Neural cell (in vitro differentiated cells): ENCODE measurements at regions not wholly inside any gene's neighbourhood (a gene's known extent, or its start where the extent isn't known, plus 50 kb on each side); places are given as distances from the start of the nearest gene placed in this dataset.

Experiments
- H2AFZ ChIP-seq: fragments of 200-600, 300-800 bp; sonication (generic), shearing (Covaris generic); 2 replicates; pipeline ENCODE4 v1.6.0; 2014; ENCODE audit warnings: low read depth, mild to moderate bottlenecking, antibody characterized with exemption, low read length, moderate library complexity
- H3F3A ChIP-seq: fragments of 200-600 bp; shearing (Covaris generic); 2 replicates; pipeline ENCODE4 v1.6.1; 2016; ENCODE audit warnings: mild to moderate bottlenecking, moderate library complexity, mixed read lengths, antibody characterized with exemption, low read length; ENCODE audit not compliant: insufficient read depth, poor library complexity, severe bottlenecking
- H3K27ac ChIP-seq: fragments of 200-600, 300-800 bp; sonication (generic), shearing (Covaris generic); 2 replicates; pipeline ENCODE4 v1.5.1; 2014; ENCODE audit warnings: mild to moderate bottlenecking, low read length, moderate library complexity
- H3K27me3 ChIP-seq: fragments of 300-800, 200-600 bp; sonication (generic), shearing (Covaris generic); 2 replicates; pipeline ENCODE4 v1.6.0; 2014; ENCODE audit warnings: mild to moderate bottlenecking, low read depth, low read length, moderate library complexity; ENCODE audit not compliant: insufficient read depth
- H3K36me3 ChIP-seq: fragments of 300-800, 200-600 bp; sonication (generic), shearing (Covaris generic); 2 replicates; pipeline ENCODE4 v1.5.1; 2014; ENCODE audit warnings: mild to moderate bottlenecking, antibody characterized with exemption, low read length, moderate library complexity; ENCODE audit not compliant: insufficient read depth
- H3K4me2 ChIP-seq: fragments of 300-800, 200-600 bp; sonication (generic), shearing (Covaris generic); 2 replicates; pipeline ENCODE4 v1.6.0; 2014; ENCODE audit warnings: mild to moderate bottlenecking, low read length
- H3K4me3 ChIP-seq: fragments of 300-800, 200-600 bp; sonication (generic), shearing (Covaris generic); 2 replicates; pipeline ENCODE4 v1.5.1; 2014; ENCODE audit warnings: mild to moderate bottlenecking, low read length, moderate library complexity
- H3K79me2 ChIP-seq: fragments of 200-600 bp; shearing (Covaris generic); replicated peaks from 2 replicates; pipeline ENCODE4 v1.6.0; 2014; ENCODE audit warnings: mild to moderate bottlenecking, low read length, moderate library complexity; ENCODE audit not compliant: insufficient read depth
- H3K9ac ChIP-seq: fragments of 300-800, 200-600 bp; sonication (generic), shearing (Covaris generic); 2 replicates; pipeline ENCODE4 v1.6.1; 2016; ENCODE audit warnings: mild to moderate bottlenecking, low read length, mixed read lengths
- H3K9me2 ChIP-seq: fragments of 200-600 bp; shearing (Covaris generic); 2 replicates; pipeline ENCODE4 v1.6.1; 2016; ENCODE audit warnings: mild to moderate bottlenecking, low read length, mixed read lengths; ENCODE audit not compliant: insufficient read depth
- H3K9me3 ChIP-seq: fragments of 200-600, 300-800 bp; sonication (generic), shearing (Covaris generic); 2 replicates; pipeline ENCODE4 v1.6.1; 2016; ENCODE audit warnings: mild to moderate bottlenecking, mixed run types, low read length, moderate library complexity, mixed read lengths
- H4K20me1 ChIP-seq: fragments of 200-600 bp; shearing (Covaris generic); 2 replicates; pipeline ENCODE4 v1.6.1; 2016; ENCODE audit warnings: mild to moderate bottlenecking, mixed run types; ENCODE audit not compliant: insufficient read depth
- CTCF ChIP-seq: fragments of 450-650 bp; IDR thresholded peaks from 2 replicates; pipeline ENCODE4 v1.5.1; 2014; ENCODE audit warnings: antibody characterized with exemption, mild to moderate bottlenecking, moderate library complexity; ENCODE audit not compliant: poor library complexity, severe bottlenecking
- EP300 ChIP-seq: fragments of 450-650 bp; conservative IDR thresholded peaks from 2 replicates; pipeline ENCODE4 v1.6.1; 2014; ENCODE audit warnings: antibody characterized with exemption, mild to moderate bottlenecking, moderate library complexity; ENCODE audit not compliant: poor library complexity, severe bottlenecking
- EZH2 ChIP-seq: fragments of 200-600, 300-800 bp; shearing (Covaris generic), sonication (generic); IDR thresholded peaks from 2 replicates; pipeline ENCODE4 v1.6.1; 2014; ENCODE audit warnings: antibody characterized with exemption, low read length, borderline replicate concordance, mild to moderate bottlenecking; ENCODE audit not compliant: insufficient read depth, poor library complexity, severe bottlenecking
- MXI1 ChIP-seq: fragments of 450-650 bp; conservative IDR thresholded peaks from 2 replicates; pipeline ENCODE4 v1.6.1; 2014; ENCODE audit warnings: antibody characterized with exemption, mild to moderate bottlenecking; ENCODE audit not compliant: poor library complexity, severe bottlenecking
- POLR2AphosphoS5 ChIP-seq: IDR thresholded peaks from 2 replicates; pipeline ENCODE4 v1.6.1; 2012
- RAD21 ChIP-seq: fragments of 450-650 bp; conservative IDR thresholded peaks from 2 replicates; pipeline ENCODE4 v1.6.1; 2014; ENCODE audit warnings: antibody characterized with exemption, mild to moderate bottlenecking, moderate library complexity
- REST ChIP-seq: IDR thresholded peaks from 2 replicates; pipeline ENCODE4 v1.6.1; 2012; ENCODE audit warnings: borderline replicate concordance
- SMC3 ChIP-seq: fragments of 450-650 bp; conservative IDR thresholded peaks from 2 replicates; pipeline ENCODE4 v1.6.1; 2014; ENCODE audit warnings: antibody characterized with exemption, mild to moderate bottlenecking, moderate library complexity; ENCODE audit not compliant: poor library complexity
- TAF1 ChIP-seq: IDR thresholded peaks from 2 replicates; pipeline ENCODE4 v1.6.1; 2012; ENCODE audit warnings: low read depth

GRCh38 chr13:67369895-67370660 is 139.9 kb upstream of the PCDH9 start:
- no peak overlapping the region for H3K9ac ChIP-seq
- no peaks in the 10 kb centered on the region for H3K27me3 ChIP-seq
- no peaks in the 10 kb centered on the region for H3K36me3 ChIP-seq
- no peak overlapping the region for H3K4me2 ChIP-seq
- H3K27ac ChIP-seq = no peak overlapping the region
- no peaks in the 10 kb centered on the region for H3F3A ChIP-seq
- H2AFZ ChIP-seq = no peak overlapping the region
- H3K9me3 ChIP-seq = no peaks in the 10 kb centered on the region
- no peaks in the 10 kb centered on the region for H3K9me2 ChIP-seq
- TF ChIP-seq SMC3 (no peak), TAF1 (no peak), CTCF (no peak), EZH2 (no peak), REST (no peak), MXI1 (no peak), RAD21 (no peak), POLR2AphosphoS5 (no peak), EP300 (no peak)
- H4K20me1 ChIP-seq = no peaks in the 10 kb centered on the region
- no peaks in the 10 kb centered on the region for H3K79me2 ChIP-seq
- H3K4me3 ChIP-seq = no peak overlapping the region

- Histone ChIP-seq H3K27ac (peak overlapping the region; percentile 48), H3K4me2 (peak overlapping the region; percentile 44), H3K4me3 (peak overlapping the region; percentile 20), H3K27me3 (no peaks in the 10 kb centered on the region), H3K79me2 (no peaks in the 10 kb centered on the region), H3F3A (no peaks in the 10 kb centered on the region), H3K9ac (no peak overlapping the region), H3K9me3 (no peaks in the 10 kb centered on the region), H2AFZ (no peak overlapping the region), H4K20me1 (no peaks in the 10 kb centered on the region), H3K36me3 (no peaks in the 10 kb centered on the region), H3K9me2 (no peaks in the 10 kb centered on the region)
- no peak for TF ChIP-seq TAF1
- TF ChIP-seq EZH2 = no peak
- TF ChIP-seq REST = no peak
- no peak for TF ChIP-seq SMC3
- TF ChIP-seq CTCF = no peak
- peak; percentile 49 for TF ChIP-seq EP300
- TF ChIP-seq POLR2AphosphoS5 = no peak
These were observed 137.3 kb upstream of the PCDH9 start for GRCh38 chr13:67367399-67367798.
